Spinal cord (tissue), 9 donors: ENCODE measurements at regions not wholly inside any gene's neighbourhood (a gene's known extent, or its start where the extent isn't known, plus 50 kb on each side); places are given as distances from the start of the nearest gene placed in this dataset.
"Not testable (repeated sequence)": the region's sequence is repeated elsewhere in the genome, so short reads cannot be mapped to it uniquely, and the experiment has no call there.

ENCODE experiments used
- DNase-seq, 6 donors: peaks; one replicate each; pipeline versions ENCODE4 v3.0.0 to v3.0.0-alpha.2; 2013 to 2015; ENCODE audit warnings: low spot score in 6 of 6, low read depth in 4 of 6
- H3K27ac ChIP-seq: one replicate; pipeline ENCODE4 v1.5.1; 2013; ENCODE audit warnings: low read depth, low read length, control low read depth
- H3K27me3 ChIP-seq: one replicate; pipeline ENCODE4 v1.6.1; 2013; ENCODE audit warnings: low read length; ENCODE audit not compliant: control insufficient read depth, insufficient read depth
- H3K36me3 ChIP-seq: one replicate; pipeline ENCODE4 v1.6.1; 2013; ENCODE audit warnings: low read length; ENCODE audit not compliant: control insufficient read depth, insufficient read depth
- H3K4me1 ChIP-seq: one replicate; pipeline ENCODE4 v1.6.1; 2013; ENCODE audit warnings: low read length; ENCODE audit not compliant: control insufficient read depth, insufficient read depth
- H3K4me3 ChIP-seq: one replicate; pipeline ENCODE4 v1.5.1; 2013; ENCODE audit warnings: low read depth, low read length, control low read depth
- H3K9me3 ChIP-seq: one replicate; pipeline ENCODE4 v1.6.1; 2013; ENCODE audit warnings: low read length; ENCODE audit not compliant: control insufficient read depth, insufficient read depth
- WGBS: methylation state at CpG from one replicate; pipeline ENCODE4 v1.1.5; 2013; ENCODE audit warnings: missing lambda C conversion rate; ENCODE audit not compliant: insufficient coverage; 5-methylcytosine and 5-hydroxymethylcytosine counted together
- donor health status: healthy.

DNA sequence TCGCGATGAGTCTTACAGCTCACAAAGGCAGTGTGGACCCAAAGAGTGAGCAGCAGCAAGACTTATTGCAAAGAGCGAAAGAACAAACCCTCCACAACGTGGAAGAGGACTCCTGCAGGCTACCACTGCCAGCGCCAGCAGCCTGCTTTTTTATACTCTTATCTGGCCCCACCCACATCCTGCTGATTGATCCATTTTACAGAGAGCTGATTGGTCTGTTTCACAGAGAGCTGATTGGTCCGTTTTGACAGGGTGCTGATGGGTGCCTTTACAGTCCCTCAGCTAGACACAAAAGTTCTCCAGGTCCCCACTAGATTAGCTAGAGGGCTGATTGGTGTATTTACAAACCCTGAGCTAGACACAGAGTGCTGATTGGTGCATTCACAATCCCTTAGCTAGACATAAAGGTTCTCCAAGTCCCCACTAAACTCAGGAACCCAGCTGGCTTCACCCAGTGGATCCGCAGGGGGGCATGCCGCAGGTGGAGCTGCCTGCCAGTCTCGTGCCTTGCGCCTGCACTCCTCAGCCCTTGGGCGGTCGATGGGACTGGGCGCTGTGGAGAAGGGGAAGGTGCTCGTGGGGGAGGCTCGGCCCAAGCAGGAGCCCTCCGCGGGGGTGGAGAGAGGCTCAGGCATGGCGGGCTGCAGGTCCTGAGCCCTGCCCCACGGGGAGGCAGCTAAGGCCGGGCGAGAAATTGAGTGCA, 75.7 kb downstream of the QDPR start:
- H3K9me3 ChIP-seq, H3K27me3 ChIP-seq, H3K4me1 ChIP-seq, H3K27ac ChIP-seq, DNase-seq, H3K4me3 ChIP-seq, H3K36me3 ChIP-seq: not testable (repeated sequence)
- WGBS, result 95% methylated on average over 17 of the region's 21 CpGs

DNA sequence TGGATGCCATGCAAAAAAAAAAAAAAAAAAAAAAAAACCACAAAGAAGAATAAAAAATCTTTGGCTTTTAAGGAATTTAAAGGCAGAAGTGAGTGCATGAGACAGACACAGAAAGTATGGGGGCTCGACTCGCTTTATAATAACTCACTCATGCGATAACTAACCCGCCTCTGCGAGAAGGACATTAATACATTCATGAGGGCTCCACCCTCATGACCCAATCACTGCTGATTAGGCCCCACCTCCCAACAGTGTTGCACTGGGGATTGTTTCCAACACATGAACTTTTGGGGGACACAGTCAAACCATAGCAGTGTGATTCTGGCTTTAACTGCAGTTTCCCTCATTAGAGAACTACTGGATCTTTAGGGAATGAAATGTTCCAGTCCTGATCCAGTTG, 78.1 kb downstream of the QDPR start:
- no peak overlapping the region for H3K27ac ChIP-seq
- 91% methylated on average over 4 of the region's 5 CpGs for WGBS
- no peak overlapping the region for H3K4me3 ChIP-seq
- no peaks in the 10 kb centered on the region for H3K36me3 ChIP-seq
- H3K27me3 ChIP-seq, result no peaks in the 10 kb centered on the region
- H3K4me1 ChIP-seq, result no peaks in the 10 kb centered on the region
- DNase-seq, result no peak
- no peaks in the 10 kb centered on the region for H3K9me3 ChIP-seq

GRCh38 chr4:17427991-17428390, 83.9 kb downstream of the QDPR start:
- Histone ChIP-seq H3K27ac (no peak overlapping the region), H3K36me3 (no peaks in the 10 kb centered on the region), H3K4me1 (no peaks in the 10 kb centered on the region), H3K27me3 (no peaks in the 10 kb centered on the region), H3K4me3 (no peak overlapping the region), H3K9me3 (no peaks in the 10 kb centered on the region)
- WGBS, result 84% methylated on average over 4 of the region's 4 CpGs
- DNase-seq, result no peak

DNA sequence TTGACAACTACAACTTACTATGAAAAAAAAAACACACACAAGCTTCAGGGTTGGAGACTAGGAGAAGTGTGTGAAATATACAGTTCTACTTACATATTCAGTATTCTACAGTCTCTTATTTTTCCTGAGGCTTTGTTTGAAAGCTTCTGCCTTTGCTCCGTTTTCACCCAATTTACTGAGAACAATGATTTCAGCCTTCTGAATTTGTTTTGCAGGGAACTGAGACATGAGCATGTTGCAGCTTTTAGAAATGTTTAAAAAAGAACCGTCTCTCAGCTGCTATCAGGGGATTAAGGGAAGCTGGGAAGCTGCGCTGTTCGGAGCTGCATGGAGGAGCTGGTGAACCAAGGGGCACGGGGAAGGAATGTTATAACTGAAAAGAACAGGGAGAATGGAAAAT, 85.7 kb downstream of the QDPR start:
- Histone ChIP-seq H3K4me3 (no peak overlapping the region), H3K27ac (no peak overlapping the region), H3K36me3 (no peaks in the 10 kb centered on the region), H3K4me1 (no peaks in the 10 kb centered on the region), H3K9me3 (no peaks in the 10 kb centered on the region), H3K27me3 (no peaks in the 10 kb centered on the region)
- peak in 2 of 6 donors; percentile 24 to 50 for DNase-seq
- WGBS, result 34% methylated on average over 4 of the region's 5 CpGs

DNA sequence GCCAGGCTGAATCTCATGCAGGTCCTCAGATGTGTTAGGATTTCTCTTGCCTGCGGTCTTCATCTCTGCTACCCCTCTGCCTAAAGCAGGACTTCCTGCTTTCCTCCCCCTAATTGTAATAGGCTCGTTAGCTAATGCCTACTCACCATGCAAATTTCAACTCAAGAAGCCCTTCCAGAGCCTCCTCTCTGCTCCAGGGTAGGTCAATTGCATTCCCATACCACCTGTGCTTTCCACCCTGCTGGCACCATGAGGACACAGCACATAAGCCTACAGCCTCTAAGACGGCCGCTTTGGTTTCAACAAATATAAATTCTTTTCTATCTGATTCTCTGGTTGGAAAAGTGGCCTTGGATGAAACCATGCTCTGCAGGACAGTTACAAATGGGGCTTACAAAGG, 93.9 kb downstream of the QDPR start:
- H3K9me3 ChIP-seq, result peaks cover 2% of the 10 kb centered on the region
- H3K27ac ChIP-seq, result no peak overlapping the region
- no peaks in the 10 kb centered on the region for H3K4me1 ChIP-seq
- H3K4me3 ChIP-seq, result no peak overlapping the region
- no peaks in the 10 kb centered on the region for H3K36me3 ChIP-seq
- H3K27me3 ChIP-seq, result no peaks in the 10 kb centered on the region
- WGBS, result 83% methylated on average over 2 of the region's 4 CpGs
- DNase-seq, result no peak

GRCh38 chr4:17414392-17414791, 97.5 kb downstream of the QDPR start:
- H3K9me3 ChIP-seq, result peaks cover 2% of the 10 kb centered on the region
- H3K36me3 ChIP-seq, result no peaks in the 10 kb centered on the region
- DNase-seq, result no peak
- WGBS, result 89% methylated on average over 34 of the region's 34 CpGs
- no peaks in the 10 kb centered on the region for H3K4me1 ChIP-seq
- no peak overlapping the region for H3K4me3 ChIP-seq
- no peak overlapping the region for H3K27ac ChIP-seq
- no peaks in the 10 kb centered on the region for H3K27me3 ChIP-seq

DNA sequence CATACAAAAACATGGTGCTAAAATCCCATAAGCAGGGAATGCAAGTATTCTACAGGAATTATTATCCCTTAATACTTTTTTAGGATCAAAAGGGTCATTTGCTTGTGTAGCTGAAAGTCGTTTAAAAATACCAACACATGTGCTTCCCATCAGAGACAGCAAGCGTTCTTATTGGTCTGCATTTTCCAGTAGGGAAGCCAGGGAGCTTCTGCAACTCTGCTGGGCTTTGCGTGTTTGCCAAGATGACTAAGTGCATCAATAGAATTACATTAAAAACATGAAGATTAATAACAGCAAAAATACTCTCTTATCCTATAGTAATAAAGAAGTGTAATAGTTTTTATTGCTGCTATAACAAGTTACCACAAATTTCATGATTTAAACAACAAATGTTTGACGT, 111.2 kb downstream of the QDPR start:
- no peaks in the 10 kb centered on the region for H3K27me3 ChIP-seq
- H3K9me3 ChIP-seq, result no peaks in the 10 kb centered on the region
- no peak overlapping the region for H3K27ac ChIP-seq
- no peaks in the 10 kb centered on the region for H3K4me1 ChIP-seq
- no peak for DNase-seq
- H3K4me3 ChIP-seq, result no peak overlapping the region
- no peaks in the 10 kb centered on the region for H3K36me3 ChIP-seq
- WGBS, result 80% methylated on average over 1 of the region's 4 CpGs

GRCh38 chr4:17398805-17399204, 113.1 kb downstream of the QDPR start:
- 94% methylated on average over 1 of the region's 3 CpGs for WGBS
- no peak overlapping the region for H3K27ac ChIP-seq
- H3K4me1 ChIP-seq, result no peaks in the 10 kb centered on the region
- H3K4me3 ChIP-seq, result no peak overlapping the region
- no peak for DNase-seq
- H3K36me3 ChIP-seq, result no peaks in the 10 kb centered on the region
- H3K27me3 ChIP-seq, result no peaks in the 10 kb centered on the region
- H3K9me3 ChIP-seq, result no peaks in the 10 kb centered on the region

GRCh38 chr4:17398035-17398434, 113.9 kb downstream of the QDPR start:
- DNase-seq, result no peak
- Histone ChIP-seq H3K4me3 (no peak overlapping the region), H3K4me1 (no peaks in the 10 kb centered on the region), H3K9me3 (no peaks in the 10 kb centered on the region), H3K36me3 (no peaks in the 10 kb centered on the region), H3K27ac (no peak overlapping the region), H3K27me3 (no peaks in the 10 kb centered on the region)
- 88% methylated on average over 1 of the region's 2 CpGs for WGBS

DNA sequence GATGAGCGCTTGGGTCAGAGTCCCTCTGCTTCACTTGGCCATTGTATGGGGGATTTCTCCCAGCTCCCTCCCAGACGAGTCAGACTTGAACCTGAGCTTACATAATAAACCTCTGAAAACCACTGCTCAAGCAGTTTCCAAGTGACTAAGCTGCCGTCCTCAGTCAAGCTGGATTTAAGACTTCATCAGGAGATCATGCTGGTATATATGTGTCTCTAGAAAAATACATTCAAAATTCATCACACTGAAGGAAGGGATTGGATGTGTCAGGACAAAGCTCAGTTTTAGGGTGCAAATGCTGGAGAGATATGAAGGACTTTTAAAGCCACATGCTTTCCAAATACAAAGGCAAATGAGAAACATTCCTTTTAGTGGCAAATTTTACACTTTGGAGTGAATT, 114.3 kb downstream of the QDPR start:
- no peaks in the 10 kb centered on the region for H3K4me1 ChIP-seq
- H3K27ac ChIP-seq, result no peak overlapping the region
- no peaks in the 10 kb centered on the region for H3K27me3 ChIP-seq
- no peak overlapping the region for H3K4me3 ChIP-seq
- no peaks in the 10 kb centered on the region for H3K36me3 ChIP-seq
- WGBS, result no CpG with 5 or more reads among the region's 3 CpGs
- peak in 1 of 6 donors; percentile 31 for DNase-seq
- no peaks in the 10 kb centered on the region for H3K9me3 ChIP-seq
